Inferior parietal cortex (tissue), 1 donor: ENCODE measurements at regions not wholly inside any gene's neighbourhood (a gene's known extent, or its start where the extent isn't known, plus 50 kb on each side); places are given as distances from the start of the nearest gene placed in this dataset.
"Not testable (repeated sequence)": the region's sequence is repeated elsewhere in the genome, so short reads cannot be mapped to it uniquely, and the experiment has no call there.

Experiments used
- DNase-seq: peaks from one replicate; pipeline ENCODE4 v3.0.0-alpha.2; 2016; ENCODE audit errors: extremely low spot score

GRCh38 chr16:48684148-48684547 lies 74.2 kb upstream of the N4BP1 start:
- no peak for DNase-seq

- no peak for DNase-seq
Measured at GRCh38 chr16:48682971-48683370, 73.0 kb upstream of the N4BP1 start.

- no peak for DNase-seq
Measured at GRCh38 chr16:48681520-48681919, 71.5 kb upstream of the N4BP1 start.

- DNase-seq, result no peak
Measured at GRCh38 chr16:48680881-48681280, 70.9 kb upstream of the N4BP1 start.

GRCh38 chr16:48676836-48677235 lies 66.9 kb upstream of the N4BP1 start:
- no peak for DNase-seq

- DNase-seq, result not testable (repeated sequence)
Measured at GRCh38 chr16:48668184-48668583, 58.2 kb upstream of the N4BP1 start.

GRCh38 chr16:48659940-48660339 lies 50.0 kb upstream of the N4BP1 start:
- no peak for DNase-seq
